Inflammatory macrophage (primary cell): ENCODE measurements at regions not wholly inside any gene's neighbourhood (a gene's known extent, or its start where the extent isn't known, plus 50 kb on each side); places are given as distances from the start of the nearest gene placed in this dataset.
A peak's percentile ranks its signal among the peaks of the same experiment; 100 is the strongest.
"Not testable (repeated sequence)": the region's sequence is repeated elsewhere in the genome, so short reads cannot be mapped to it uniquely, and the experiment has no call there.

ENCODE experiments used
- DNase-seq, 2 donors: peaks; one replicate each; pipeline ENCODE4 v3.0.0-alpha.2; 2020 to 2022

DNA sequence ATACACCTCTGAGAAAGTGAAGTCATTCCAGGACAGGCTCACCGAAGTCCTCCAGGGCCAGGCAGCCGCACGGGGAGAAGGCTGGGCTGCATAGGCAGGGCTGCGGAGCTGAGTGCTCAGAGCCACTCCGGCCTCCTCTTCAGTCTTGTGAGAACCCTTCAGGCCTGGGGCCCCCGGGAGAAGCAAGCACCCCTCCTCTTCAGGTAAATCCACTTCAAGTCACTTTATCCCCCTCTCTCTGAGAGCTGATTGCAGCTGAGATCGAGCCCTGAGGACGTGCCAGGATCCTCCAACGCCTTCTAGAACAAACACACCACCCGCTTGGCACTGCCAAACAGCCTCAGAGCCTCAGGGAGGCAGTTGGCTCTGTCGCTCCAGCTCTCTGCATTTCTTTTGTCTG lies 1526.3 kb downstream of the BRD1 start:
- DNase-seq = no peak

DNA sequence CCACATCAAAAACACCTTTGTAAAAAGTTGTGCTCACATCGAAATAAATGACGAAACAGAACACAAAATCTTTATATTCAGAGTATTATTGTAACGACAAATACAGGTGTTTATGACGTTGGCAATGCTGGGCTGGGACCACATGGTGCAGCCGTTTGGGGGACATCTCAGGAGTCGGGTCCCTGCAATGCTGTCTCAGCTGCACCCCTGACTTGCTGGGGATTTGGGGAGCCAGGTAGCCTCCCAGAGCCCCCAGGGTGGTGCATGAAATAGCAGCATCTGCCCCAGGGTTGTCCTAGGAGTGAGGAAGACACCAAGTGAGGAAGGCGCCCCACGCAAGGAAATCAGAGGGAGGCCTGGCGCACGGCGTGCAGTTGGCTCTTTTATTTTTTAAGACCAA lies 1526.8 kb downstream of the BRD1 start:
- no peak for DNase-seq

DNA sequence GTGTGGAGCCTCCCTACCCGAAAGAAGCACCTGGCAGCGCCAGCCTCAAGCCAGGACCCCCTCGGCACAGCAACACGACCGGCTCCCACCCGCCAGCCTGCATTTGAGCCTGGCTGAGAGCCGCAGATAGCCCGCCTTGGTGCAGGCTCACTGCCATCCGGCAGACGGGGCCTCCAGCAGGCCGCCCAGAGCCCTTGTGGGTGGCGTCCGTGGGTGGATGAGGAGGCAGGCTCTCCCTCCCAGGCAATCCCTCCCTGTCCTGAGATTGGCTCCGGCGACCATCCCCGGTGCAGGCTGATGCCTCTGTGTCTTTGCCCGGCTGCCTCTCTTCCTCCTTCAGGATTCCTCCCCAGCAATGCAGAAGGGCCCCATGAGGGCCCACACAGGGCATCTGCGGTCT lies 1527.9 kb downstream of the BRD1 start:
- DNase-seq = no peak

DNA sequence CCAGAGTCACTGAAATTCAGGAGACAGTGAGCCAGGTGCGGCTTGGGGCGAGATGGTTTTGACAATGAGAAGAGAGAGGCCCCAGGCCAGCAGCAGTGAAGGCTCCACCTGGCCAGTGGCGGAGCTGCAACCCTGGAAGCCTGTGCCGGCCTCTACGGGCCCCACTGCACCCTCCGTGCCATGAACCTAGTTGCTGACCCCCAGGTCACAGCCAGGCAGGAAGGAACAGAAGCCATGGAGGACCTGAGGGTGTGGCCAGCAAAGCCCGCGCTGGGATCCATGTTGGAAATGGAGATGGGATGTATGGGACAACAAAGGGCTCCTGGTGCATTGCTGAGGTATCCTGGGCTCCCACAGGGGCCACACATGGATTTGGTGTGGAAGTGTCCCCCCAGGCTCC lies 1528.5 kb downstream of the BRD1 start:
- DNase-seq = no peak

DNA sequence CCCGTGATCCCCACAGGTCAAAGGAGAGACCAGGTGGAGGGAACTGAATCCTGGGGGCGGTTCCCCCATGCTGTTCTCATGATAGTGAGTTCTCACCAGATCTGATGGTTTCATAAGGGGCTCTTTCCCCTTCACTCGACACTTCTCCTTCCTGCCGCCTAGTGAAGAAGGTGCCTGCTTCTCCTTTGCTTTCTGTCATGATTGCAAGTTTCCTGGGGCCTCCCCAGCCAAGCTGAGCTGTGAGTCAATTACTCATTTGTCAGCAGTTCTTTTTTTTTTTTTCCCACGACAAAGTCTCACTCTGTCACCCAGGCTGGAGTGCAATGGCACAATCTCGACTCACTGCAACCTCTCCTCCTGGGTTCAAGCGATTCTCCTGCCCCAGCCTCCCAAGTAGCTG lies 1530.4 kb downstream of the BRD1 start:
- DNase-seq = peak; percentile 8 to 39

DNA sequence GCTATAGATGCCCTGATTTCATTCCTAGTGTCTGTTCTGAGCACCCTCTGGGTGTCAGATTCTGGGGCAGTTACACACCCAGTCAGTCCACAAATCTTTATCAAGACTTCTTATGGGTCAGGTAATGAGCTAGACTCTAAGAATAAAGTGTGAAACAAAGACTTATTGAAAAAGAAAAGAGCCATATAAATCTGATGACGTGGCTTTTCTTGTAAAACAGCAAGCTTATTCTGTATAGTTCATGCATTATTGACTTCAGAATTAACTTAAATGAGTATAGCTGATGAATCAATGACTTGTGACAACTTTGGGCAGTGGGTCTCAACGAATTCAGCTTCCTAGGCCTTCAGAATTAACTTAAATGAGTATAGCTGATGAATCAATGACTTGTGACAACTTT lies 1527.5 kb downstream of the TBC1D22A start:
- not testable (repeated sequence) for DNase-seq

DNA sequence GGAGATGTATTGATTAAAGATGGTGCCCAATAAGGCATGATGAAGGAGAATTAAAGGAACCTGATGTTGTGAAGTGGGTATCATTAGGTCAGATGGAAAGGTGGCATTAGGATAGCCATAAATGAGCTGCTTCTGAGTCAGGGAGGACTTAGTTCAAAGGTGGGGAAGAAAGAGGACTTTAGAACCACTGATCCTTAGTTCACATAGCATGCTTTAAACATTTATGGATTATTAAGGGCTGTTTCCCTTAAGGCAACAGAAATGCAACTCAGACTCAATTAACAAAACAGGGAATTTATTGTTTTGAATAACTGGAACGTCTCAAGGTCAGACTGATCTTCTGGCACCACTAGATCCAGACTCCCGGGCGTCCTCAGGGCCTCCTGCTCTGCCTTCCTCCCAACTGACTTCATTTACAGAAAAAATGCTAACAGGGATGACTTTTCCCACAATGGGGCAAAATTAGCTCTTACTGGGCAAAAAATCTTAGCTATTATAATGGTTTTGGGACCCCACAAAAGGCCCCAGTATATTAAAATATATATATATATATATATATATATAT lies 1526.0 kb downstream of the TBC1D22A start:
- DNase-seq = no peak

DNA sequence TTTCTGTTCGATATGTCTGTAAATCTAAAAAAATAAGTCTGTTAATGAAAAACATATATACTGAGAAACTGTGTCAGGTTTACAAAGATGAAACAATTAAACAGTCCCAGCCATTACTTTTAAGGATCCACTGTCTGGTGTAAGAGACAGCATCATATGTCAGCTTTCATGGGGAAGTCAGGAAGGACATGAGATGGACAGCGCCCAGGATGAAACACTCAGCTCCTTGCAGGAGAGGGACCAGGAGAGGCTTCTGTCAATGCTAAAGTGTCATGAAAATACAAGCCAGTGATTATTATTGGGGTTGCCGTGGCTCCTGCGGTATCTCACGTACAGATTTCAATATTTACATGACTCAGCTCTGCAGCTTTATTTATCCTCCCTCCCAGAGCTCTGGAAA lies 1524.6 kb downstream of the TBC1D22A start:
- DNase-seq = no peak

DNA sequence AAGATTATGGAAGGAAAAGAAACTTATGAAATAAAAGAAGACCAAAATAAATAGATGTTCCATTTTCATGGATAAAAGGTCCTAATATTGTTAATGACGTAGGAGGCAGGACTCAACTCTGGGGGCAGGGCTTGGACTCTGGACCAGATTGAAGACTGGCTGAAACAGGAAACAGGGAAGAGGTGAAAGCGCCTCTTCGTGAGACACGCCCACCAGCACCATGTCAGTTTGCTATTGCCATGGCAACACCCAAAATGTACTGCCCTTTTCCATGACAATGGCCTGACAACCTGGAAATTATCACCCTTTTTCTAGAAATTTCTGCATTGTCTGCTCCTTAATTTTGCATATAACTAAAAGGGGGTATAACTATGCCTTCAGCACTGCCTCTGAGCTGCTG lies 1522.2 kb downstream of the TBC1D22A start:
- DNase-seq = no peak

DNA sequence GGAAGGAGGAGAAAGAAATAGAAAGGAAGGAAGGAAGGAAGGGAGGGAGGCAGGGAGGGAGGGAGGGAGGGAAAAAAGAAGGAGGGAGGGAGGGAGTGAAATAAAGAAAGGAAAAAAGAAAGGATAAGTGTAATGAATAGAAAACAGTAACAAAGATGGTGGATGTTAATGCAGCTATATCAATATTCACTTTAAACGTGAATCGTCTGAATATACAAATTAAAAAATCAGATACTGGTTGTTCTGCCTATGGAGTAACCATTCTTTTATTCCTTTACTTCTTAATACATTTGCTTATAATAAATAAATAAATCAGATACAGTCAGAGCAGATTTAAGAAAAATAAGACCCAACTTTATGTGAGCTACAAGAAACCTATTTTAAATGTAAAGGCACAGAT lies 1520.4 kb downstream of the TBC1D22A start:
- no peak for DNase-seq

DNA sequence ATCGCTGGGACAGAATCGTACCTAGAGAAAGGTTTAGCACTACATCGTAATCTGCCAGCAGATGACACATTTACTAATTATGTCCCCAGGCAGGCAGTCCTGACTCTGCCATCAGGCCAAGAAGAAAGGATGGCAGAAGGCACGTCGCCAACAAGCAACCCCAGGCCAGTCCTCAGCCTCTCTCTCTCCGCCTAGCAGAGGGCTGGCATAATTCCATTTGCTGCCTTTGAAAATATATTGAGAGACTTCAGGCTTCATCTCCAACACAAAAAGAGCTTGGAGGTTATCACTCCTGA lies 1517.0 kb downstream of the TBC1D22A start:
- no peak for DNase-seq

DNA sequence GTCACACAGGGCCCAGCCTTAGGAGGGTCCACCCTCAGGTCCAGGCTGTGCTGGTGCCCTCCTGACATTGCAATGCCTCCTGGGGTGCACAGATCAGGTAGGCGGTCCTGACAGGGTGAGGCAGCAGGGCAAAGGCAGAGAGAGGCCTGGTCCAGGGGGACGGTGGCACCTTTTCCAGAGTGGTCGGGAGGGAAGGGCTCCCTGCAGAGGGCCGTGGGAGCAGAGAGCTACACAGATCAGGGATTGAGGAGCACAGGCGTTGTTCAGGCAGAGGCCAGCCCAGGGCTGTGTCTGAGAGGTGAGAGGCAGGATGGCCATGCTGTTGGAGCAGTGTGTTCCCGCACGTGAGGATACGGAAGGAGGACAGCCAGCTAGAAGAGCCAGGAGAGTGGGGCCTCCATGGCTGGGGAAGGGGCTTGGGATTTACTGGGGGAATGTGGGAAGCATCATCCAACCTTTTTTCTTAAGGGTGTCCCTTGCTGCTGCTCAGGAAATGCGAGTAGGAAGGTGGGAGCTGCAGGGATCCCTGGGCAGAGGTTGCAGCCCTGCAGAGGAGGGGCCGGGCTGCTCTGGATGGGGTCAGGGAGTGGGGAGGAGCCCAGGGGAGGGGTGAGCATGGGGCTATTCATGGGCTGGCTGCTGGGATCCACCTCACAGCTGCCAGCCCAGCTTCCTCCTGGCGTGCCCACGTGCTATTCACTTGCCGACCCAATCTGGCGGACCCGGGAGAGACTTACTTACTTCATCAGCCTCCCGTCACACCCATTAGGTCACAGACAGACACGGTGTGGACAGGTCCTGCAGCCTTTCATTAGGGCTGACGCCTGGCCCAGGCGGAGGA lies 1516.4 kb downstream of the TBC1D22A start:
- no peak for DNase-seq

DNA sequence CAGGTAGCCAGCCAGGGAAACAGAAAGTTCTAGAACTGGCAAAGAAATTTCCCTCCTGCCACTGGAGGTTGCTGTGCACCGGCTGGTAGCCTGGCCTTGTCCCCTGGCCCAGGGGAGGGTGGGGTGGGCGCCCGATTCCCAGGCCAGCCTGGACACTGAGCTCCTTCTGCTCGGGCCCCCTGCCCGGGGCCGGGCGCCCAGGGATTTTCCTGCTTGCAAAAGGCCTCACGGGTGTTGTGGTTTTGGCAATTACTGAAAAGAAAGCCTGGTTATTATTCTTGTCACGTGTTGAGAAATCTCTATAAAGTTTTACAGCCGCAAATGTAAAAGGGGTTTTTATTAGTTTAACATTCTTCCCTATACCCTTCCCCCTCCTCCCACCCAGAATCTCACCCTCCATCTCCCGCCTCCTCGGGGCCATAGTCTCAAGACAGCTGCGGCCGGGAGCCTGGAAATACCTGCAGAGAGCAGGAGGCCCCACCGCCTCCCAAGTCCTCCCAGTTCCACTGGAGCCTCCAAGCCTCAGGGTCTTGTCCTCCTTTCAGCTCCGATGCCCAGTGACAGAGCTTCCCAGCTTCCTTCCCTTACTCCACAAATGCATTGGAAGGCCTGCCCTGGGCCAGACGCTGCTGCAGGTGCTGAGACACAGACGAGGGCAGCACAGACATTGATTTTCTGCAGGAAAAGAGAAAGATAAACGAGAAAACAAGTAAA lies 1515.6 kb downstream of the TBC1D22A start:
- no peak for DNase-seq

DNA sequence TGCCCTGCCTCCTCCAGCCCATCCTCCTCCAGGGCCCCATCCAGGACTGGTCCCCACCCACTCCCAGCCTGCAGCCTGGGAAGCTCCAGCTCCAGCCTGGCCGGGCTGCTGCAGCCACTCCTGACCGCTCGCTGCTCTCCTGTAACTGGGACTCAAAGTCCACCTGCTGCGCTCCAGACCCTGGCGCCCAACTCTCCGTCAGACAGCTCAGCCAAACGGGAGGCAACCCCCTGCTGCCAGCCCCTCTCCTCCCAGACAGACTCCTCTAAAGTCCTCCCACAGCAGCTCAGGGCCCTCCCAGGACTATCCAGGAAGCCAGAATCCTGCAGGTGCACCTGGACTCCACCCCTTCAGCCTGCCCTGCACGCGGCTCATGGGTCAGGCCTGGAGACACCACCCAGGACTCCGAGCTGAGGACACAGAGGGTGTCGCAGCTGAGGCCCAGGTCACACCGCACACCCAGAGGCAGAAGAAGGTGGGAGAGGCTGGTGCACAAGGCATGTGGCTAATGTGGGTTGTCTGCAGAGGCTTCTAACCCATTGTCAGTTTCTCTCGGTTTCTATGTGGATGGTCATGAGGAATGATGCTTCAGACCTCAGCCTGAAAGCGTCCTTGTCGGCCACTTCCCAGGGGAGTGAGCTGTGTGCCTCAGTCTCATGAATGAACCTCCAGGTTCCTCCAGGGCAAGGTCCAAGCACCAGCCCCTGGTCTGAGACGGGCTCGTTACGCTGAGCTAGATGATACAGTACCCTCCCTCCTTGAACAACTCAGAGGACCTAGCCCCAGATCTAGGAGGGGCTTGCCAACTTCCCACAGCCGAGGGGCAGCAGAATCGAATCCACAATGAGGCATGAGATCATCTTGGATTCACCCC lies 1514.8 kb downstream of the TBC1D22A start:
- DNase-seq = no peak

DNA sequence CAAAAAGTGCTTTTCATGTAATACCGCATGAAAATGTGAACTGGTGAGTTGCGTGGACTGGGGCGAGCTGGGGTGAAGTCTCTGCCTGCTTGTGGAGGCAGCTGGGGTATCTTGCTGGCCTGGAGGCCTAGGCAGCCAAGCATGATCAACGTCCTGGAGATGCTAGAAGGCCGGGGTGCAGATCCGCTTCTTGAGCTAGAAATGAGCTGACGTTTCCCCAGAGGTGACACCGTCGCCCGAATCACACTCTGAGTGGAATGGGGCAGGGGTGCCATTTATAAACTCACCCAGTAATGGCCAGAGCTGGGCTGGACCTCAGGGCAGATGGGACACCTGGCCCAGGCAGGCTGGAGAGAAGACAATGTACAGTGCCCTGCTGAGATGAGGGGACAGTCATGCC lies 1513.0 kb downstream of the TBC1D22A start:
- no peak for DNase-seq

DNA sequence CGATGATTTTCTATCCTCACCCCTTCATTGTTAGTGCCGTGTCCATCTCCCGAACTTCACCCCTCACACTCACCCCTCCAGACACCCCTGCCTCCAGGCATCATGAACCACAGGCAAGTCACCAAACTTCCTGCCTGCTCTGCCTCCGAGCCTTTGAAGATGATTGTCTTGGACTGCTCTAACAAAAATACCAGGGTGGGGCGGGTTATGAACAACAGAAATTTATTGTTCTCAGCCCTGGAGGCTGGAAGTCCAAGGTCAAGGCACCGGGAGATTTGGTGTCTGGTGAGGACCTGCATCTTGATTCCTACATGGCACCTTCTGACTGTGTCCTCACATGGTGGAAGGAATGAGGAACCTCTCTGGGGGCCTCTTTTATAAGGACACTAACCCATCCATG lies 1508.3 kb downstream of the TBC1D22A start:
- DNase-seq = no peak

DNA sequence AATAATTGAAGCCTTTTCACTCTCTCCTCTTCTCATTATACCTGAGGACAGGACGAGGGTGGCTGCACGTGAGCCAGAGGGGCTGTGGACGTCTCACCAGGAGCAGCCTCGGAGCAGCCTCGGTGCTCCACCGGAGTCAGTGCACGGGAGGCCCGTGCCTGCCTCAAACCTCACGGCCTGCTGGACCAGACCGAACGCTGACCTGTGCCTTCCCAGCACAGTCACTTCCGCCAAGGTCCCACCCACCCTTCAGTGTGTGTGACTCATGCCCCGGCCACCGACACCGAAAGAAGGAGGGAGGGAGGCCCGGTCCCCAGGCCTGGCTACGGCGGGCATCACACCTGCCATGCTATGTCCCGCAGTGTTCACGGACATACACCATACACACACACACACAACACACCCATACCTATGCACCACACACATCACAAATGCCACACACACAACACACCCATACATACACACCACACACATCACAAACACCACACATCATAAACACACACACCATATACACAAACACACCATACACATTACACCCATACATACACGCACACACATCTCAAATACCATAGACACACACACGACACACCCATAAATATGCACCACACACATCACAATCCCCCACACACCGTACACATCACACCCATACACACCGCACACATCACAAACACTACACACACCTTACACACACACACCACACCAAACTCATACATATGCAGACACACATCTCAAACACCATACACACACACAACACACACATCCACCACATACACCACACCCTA lies 1506.5 kb downstream of the TBC1D22A start:
- no peak for DNase-seq

DNA sequence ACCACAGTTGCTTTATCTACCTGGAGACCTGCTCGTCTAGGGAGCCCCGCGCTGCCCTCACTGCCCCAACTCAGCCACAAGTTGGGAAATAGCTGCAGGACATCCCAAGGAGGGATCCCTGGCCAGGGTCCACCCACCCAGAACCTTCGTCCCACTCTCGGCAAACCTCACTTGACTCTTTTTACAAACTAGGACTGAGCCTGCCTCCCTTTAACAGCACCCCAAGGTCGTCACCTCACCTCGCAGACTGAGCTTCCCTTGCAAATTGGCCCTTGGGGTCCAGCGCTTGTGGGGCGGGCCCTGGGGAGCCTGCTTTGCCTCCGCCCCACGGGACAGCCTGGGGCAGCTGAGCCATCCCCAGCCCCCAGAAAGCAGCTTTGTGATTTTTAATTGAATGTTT lies 1505.8 kb downstream of the TBC1D22A start:
- DNase-seq = no peak

DNA sequence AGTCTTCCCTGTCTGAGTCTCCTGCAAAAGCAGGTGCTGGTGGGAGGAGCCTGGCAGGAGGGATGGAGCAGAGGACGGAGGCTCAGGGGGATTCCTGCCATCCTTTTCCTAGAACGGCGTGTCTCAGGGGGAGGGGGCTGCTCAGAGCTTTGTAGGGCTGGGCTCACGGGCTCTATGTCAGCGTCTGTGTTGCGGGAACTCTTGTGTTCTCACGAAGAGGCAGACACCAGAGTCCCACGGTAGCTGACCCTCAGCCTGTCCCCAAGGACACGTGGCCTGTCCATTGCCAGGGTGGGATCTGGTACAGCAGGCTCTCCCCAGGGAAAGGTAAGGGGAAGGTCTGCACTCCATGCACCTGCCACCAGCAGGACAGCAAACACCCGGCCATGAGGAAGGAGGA lies 1505.2 kb downstream of the TBC1D22A start:
- no peak for DNase-seq

DNA sequence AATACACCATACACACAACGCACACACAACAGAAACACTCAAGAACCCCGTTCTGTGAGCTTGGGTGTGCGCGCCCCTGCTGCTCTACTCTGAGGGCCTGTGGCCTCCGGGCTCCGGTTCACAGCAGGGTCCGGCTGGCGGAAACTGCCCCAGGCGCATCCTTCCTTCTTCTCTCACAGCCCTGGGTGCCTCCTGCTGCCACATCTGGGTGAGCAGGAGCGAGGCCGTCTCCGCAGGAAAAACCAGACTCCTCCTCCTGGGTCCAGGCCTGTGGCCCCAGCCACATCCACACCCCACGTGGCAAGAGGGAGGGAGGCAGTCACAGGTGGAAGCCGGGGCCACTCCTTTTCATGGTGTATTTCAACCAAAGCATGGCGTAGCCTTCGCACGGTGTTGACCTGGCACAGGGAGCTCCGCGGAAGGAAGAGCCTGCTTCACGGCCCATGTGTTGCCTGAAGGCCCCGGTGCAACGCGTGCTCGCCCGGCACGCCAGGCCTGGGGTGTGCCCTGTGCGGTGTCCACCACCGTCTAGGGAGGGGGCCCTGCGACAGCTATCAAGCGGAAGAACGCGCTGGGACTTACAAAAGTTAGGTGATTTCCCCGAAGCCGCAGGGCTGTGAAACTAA lies 1502.7 kb downstream of the TBC1D22A start:
- DNase-seq = no peak

DNA sequence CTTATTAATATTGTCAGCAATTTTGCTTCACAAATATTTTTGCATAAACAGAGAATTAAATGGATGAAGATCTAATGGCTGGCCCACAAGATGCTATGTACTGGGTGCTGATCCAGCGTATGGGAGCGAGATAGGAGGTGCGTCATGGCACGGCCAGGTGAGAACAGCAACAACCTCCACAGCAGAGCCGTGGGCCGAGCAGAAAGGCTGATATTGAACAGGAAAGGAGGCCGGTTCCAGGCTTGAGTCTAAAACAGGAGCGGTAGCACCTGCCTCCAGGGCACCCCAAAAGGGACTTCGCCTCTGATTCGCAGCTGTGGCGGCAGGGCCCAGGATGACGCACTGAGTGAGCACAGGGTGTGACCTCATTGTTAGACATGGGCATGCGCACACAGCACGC lies 1502.1 kb downstream of the TBC1D22A start:
- no peak for DNase-seq

DNA sequence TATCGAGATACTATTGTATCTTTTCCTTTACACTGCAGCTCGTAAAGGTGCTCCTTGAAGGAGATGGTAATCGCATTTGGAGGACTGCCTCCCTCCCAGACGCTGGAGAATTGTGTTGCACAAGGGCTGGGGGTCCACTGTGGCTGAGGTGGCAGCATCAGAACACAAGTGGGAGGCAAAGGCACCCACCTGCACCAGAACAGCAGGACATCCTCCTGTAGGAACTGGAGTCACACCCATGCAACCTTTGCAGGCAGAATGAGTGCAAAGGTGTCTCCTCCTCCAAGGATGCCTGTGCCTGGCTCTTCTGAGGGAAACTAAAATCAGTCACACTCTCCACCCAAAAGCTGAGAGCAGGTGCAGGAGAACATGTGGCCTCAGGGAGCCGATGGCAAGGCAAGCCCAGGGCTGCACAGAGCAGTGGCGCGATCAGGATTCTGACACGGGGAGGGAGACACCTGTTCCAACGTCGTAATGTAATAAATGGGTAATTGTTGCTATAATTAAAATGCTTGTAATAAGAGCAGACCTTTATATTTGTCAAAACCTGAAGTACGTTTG lies 1501.4 kb downstream of the TBC1D22A start:
- DNase-seq = no peak
